Effector memory CD4-positive, alpha-beta T cell (primary cell): ENCODE measurements at regions not wholly inside any gene's neighbourhood (a gene's known extent, or its start where the extent isn't known, plus 50 kb on each side); places are given as distances from the start of the nearest gene placed in this dataset.

Experiments
- DNase-seq, 3 donors: peaks; one replicate each; pipeline ENCODE4 v3.0.0-alpha.2; 2020
- H3K27ac ChIP-seq: 2 replicates; pipeline ENCODE4 v1.7.0; 2013; ENCODE audit warnings: mild to moderate bottlenecking, low read length, moderate library complexity; ENCODE audit not compliant: insufficient read depth, poor library complexity, severe bottlenecking
- H3K27me3 ChIP-seq: replicated peaks from 2 replicates; pipeline ENCODE4 v1.7.0; 2013; ENCODE audit warnings: mild to moderate bottlenecking, low read length; ENCODE audit not compliant: insufficient read depth, control insufficient read depth, poor library complexity, severe bottlenecking
- H3K36me3 ChIP-seq: 2 replicates; pipeline ENCODE4 v1.7.0; 2013; ENCODE audit warnings: mild to moderate bottlenecking, low read length, moderate library complexity; ENCODE audit not compliant: control insufficient read depth, insufficient read depth
- H3K4me1 ChIP-seq: 2 replicates; pipeline ENCODE4 v1.7.0; 2013; ENCODE audit warnings: low read length, mild to moderate bottlenecking; ENCODE audit not compliant: control insufficient read depth, insufficient read depth, poor library complexity, severe bottlenecking
- H3K4me3 ChIP-seq: 2 replicates; pipeline ENCODE4 v1.7.0; 2013; ENCODE audit warnings: low read length, low read depth, mild to moderate bottlenecking; ENCODE audit not compliant: insufficient read depth, poor library complexity, severe bottlenecking
- H3K9me3 ChIP-seq: 2 replicates; pipeline ENCODE4 v1.7.0; 2013; ENCODE audit warnings: mild to moderate bottlenecking, low read length, moderate library complexity; ENCODE audit not compliant: control insufficient read depth

- no peak overlapping the region for H3K27ac ChIP-seq
- H3K9me3 ChIP-seq = no peaks in the 10 kb centered on the region
- no peaks in the 10 kb centered on the region for H3K4me1 ChIP-seq
- H3K4me3 ChIP-seq = no peak overlapping the region
- DNase-seq = no peak
- H3K27me3 ChIP-seq = no peaks in the 10 kb centered on the region
- H3K36me3 ChIP-seq = no peaks in the 10 kb centered on the region
These were observed 86.3 kb upstream of the TCF12 start for GRCh38 chr15:56832125-56832524.

GRCh38 chr15:56831467-56832005 lies 86.9 kb upstream of the TCF12 start:
- H3K36me3 ChIP-seq = no peaks in the 10 kb centered on the region
- no peaks in the 10 kb centered on the region for H3K4me1 ChIP-seq
- H3K27ac ChIP-seq = no peak overlapping the region
- H3K27me3 ChIP-seq = no peaks in the 10 kb centered on the region
- H3K4me3 ChIP-seq = no peak overlapping the region
- no peak for DNase-seq
- H3K9me3 ChIP-seq = no peaks in the 10 kb centered on the region

GRCh38 chr15:56824175-56824574 lies 90.9 kb upstream of the ZNF280D start:
- DNase-seq = no peak
- H3K4me1 ChIP-seq = no peaks in the 10 kb centered on the region
- H3K36me3 ChIP-seq = no peaks in the 10 kb centered on the region
- H3K27ac ChIP-seq = no peak overlapping the region
- H3K4me3 ChIP-seq = no peak overlapping the region
- H3K9me3 ChIP-seq = no peaks in the 10 kb centered on the region
- H3K27me3 ChIP-seq = no peaks in the 10 kb centered on the region

- Histone ChIP-seq H3K27ac (no peak overlapping the region), H3K36me3 (no peaks in the 10 kb centered on the region), H3K4me1 (no peaks in the 10 kb centered on the region), H3K27me3 (no peaks in the 10 kb centered on the region), H3K9me3 (no peaks in the 10 kb centered on the region), H3K4me3 (no peak overlapping the region)
- DNase-seq = peak in 1 of 3 donors; percentile 9
These were observed 88.6 kb upstream of the ZNF280D start for GRCh38 chr15:56821721-56822425.

- Histone ChIP-seq H3K9me3 (no peaks in the 10 kb centered on the region), H3K4me1 (no peaks in the 10 kb centered on the region)
- DNase-seq = no peak
These were observed 87.0 kb upstream of the ZNF280D start for GRCh38 chr15:56820333-56820732.

GRCh38 chr15:56817321-56818080 lies 84.2 kb upstream of the ZNF280D start:
- Histone ChIP-seq H3K27me3 (no peaks in the 10 kb centered on the region), H3K36me3 (no peaks in the 10 kb centered on the region), H3K4me1 (no peaks in the 10 kb centered on the region), H3K27ac (no peak overlapping the region), H3K4me3 (no peak overlapping the region), H3K9me3 (no peaks in the 10 kb centered on the region)
- no peak for DNase-seq

More at GRCh38 chr15:56820333-56820732, 87.0 kb upstream of the ZNF280D start:
- H3K27me3 ChIP-seq = no peaks in the 10 kb centered on the region
- no peak overlapping the region for H3K4me3 ChIP-seq
- no peaks in the 10 kb centered on the region for H3K36me3 ChIP-seq
- no peak overlapping the region for H3K27ac ChIP-seq

- no peak for DNase-seq
- no peaks in the 10 kb centered on the region for H3K9me3 ChIP-seq
- no peaks in the 10 kb centered on the region for H3K36me3 ChIP-seq
- H3K27me3 ChIP-seq = no peaks in the 10 kb centered on the region
- H3K4me3 ChIP-seq = no peak overlapping the region
- H3K27ac ChIP-seq = no peak overlapping the region
- no peaks in the 10 kb centered on the region for H3K4me1 ChIP-seq
These were observed 83.5 kb upstream of the ZNF280D start for GRCh38 chr15:56816781-56817180.

- no peaks in the 10 kb centered on the region for H3K9me3 ChIP-seq
- DNase-seq = no peak
- no peak overlapping the region for H3K4me3 ChIP-seq
- H3K27me3 ChIP-seq = no peaks in the 10 kb centered on the region
- no peaks in the 10 kb centered on the region for H3K4me1 ChIP-seq
- H3K27ac ChIP-seq = no peak overlapping the region
- H3K36me3 ChIP-seq = no peaks in the 10 kb centered on the region
These were observed 81.9 kb upstream of the ZNF280D start for GRCh38 chr15:56815247-56815646.

- Histone ChIP-seq H3K9me3 (no peaks in the 10 kb centered on the region), H3K27ac (no peak overlapping the region), H3K4me1 (no peaks in the 10 kb centered on the region), H3K36me3 (no peaks in the 10 kb centered on the region), H3K27me3 (no peaks in the 10 kb centered on the region), H3K4me3 (no peak overlapping the region)
- DNase-seq = no peak
These were observed 81.1 kb upstream of the ZNF280D start for GRCh38 chr15:56814429-56814828.

GRCh38 chr15:56813995-56814394 lies 80.7 kb upstream of the ZNF280D start:
- no peak for DNase-seq
- Histone ChIP-seq H3K4me3 (no peak overlapping the region), H3K36me3 (no peaks in the 10 kb centered on the region), H3K27me3 (no peaks in the 10 kb centered on the region), H3K4me1 (no peaks in the 10 kb centered on the region), H3K27ac (no peak overlapping the region), H3K9me3 (no peaks in the 10 kb centered on the region)
